Peyer's patch (tissue), 4 donors: ENCODE measurements at regions not wholly inside any gene's neighbourhood (a gene's known extent, or its start where the extent isn't known, plus 50 kb on each side); places are given as distances from the start of the nearest gene placed in this dataset.

Source experiments
- DNase-seq, 3 donors: peaks; one replicate each; pipeline ENCODE4 v3.0.0-alpha.2; 2017 to 2019
- H3K27ac ChIP-seq, 4 donors: fragments of 200-600 bp; sonication (generic); one replicate each; pipeline ENCODE4 v1.5.1; 2016 to 2019
- H3K27me3 ChIP-seq, 2 donors: fragments of 200-600 bp; sonication (generic); one replicate each; pipeline ENCODE4 v1.5.1; 2019
- H3K36me3 ChIP-seq, 3 donors: fragments of 200-600 bp; sonication (generic); one replicate each; pipeline ENCODE4 v1.5.1; 2016 to 2019
- H3K4me1 ChIP-seq, 4 donors: fragments of 200-600 bp; sonication (generic); one replicate each; pipeline ENCODE4 v1.5.1; 2016 to 2019
- H3K4me3 ChIP-seq, 4 donors: fragments of 200-600 bp; sonication (generic); 1 replicate in 3 of 4; 2 replicates in 1 of 4; pipeline ENCODE4 v1.5.1; 2016 to 2019; ENCODE audit warnings: mild to moderate bottlenecking in 1 of 4
- H3K9me3 ChIP-seq, 4 donors: fragments of 200-600 bp; sonication (generic); one replicate each; pipeline ENCODE4 v1.5.1; 2016 to 2019; ENCODE audit warnings: mild to moderate bottlenecking in 1 of 4
- POLR2A ChIP-seq, 2 donors: fragments of 450-650 bp; IDR thresholded peaks; one replicate each; pipeline ENCODE4 v1.5.1; 2017; ENCODE audit warnings: antibody characterized with exemption in 2 of 2, mild to moderate bottlenecking in 2 of 2, moderate library complexity in 2 of 2
- TF ChIP-seq, protein P1 (sequence below), 6 experiments: fragments of 450-650 bp in 4 of 6; fragments of 200-600 bp in 2 of 6; sonication (generic) in 1 of 6; IDR thresholded peaks; one replicate each; pipeline ENCODE4 v1.5.1; 2017 to 2019; ENCODE audit warnings: antibody characterized with exemption in 6 of 6, mild to moderate bottlenecking in 3 of 6, moderate library complexity in 1 of 6

DNA sequence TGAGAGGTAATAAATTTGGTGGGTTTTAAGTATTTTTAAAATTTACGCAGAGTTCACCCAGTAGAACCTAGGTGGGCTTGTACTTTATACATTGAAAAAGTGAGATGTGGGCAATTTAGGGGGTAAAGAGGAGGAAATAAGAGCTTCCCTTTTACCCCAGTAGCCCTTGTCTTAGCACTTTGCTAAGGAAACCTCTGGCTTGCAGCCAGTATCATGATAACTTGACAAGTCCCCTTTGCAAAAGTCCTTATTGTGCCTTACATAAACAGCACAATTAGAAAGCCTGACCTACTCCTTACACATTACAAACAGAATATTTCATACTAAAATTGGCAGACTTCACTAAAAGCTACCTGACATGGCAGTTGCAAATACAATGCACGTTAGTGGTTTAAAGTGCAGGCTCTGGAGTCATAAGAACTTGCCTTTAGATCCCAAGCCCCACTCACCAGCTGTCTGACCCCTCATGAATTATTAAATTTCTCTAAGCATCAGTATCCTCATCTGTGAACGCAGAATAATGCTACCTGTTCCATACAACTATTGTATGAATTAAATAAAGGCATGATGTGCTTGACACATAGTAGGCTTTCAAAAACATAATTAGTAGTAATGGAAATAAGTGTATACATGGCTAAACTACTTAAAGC, 53.2 kb upstream of the NELL2 start:
- Histone ChIP-seq H3K4me1 (no peaks in the 10 kb centered on the region), H3K36me3 (no peaks in the 10 kb centered on the region), H3K9me3 (no peaks in the 10 kb centered on the region), H3K4me3 (no peak overlapping the region), H3K27ac (no peak overlapping the region), H3K27me3 (no peaks in the 10 kb centered on the region)
- no peak for DNase-seq
- no peak for TF ChIP-seq POLR2A (IDR thresholded peaks at IDR 0.05)
- TF ChIP-seq, protein P1, sequence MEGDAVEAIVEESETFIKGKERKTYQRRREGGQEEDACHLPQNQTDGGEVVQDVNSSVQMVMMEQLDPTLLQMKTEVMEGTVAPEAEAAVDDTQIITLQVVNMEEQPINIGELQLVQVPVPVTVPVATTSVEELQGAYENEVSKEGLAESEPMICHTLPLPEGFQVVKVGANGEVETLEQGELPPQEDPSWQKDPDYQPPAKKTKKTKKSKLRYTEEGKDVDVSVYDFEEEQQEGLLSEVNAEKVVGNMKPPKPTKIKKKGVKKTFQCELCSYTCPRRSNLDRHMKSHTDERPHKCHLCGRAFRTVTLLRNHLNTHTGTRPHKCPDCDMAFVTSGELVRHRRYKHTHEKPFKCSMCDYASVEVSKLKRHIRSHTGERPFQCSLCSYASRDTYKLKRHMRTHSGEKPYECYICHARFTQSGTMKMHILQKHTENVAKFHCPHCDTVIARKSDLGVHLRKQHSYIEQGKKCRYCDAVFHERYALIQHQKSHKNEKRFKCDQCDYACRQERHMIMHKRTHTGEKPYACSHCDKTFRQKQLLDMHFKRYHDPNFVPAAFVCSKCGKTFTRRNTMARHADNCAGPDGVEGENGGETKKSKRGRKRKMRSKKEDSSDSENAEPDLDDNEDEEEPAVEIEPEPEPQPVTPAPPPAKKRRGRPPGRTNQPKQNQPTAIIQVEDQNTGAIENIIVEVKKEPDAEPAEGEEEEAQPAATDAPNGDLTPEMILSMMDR (IDR thresholded peaks at IDR 0.05) = no peak
